H1 (cell line): ENCODE measurements at regions not wholly inside any gene's neighbourhood (a gene's known extent, or its start where the extent isn't known, plus 50 kb on each side); places are given as distances from the start of the nearest gene placed in this dataset.

Source experiments
- CEBPB ChIP-seq: IDR thresholded peaks from 2 replicates; pipeline ENCODE4 v1.6.1; 2012; ENCODE audit warnings: low read depth, low read length
- KDM1A ChIP-seq: fragments of 200-600, 300-600 bp; sonication (generic); IDR thresholded peaks from 2 replicates; pipeline ENCODE4 v1.7.1; 2016; ENCODE audit warnings: mild to moderate bottlenecking, low read length, borderline replicate concordance
- TF ChIP-seq, protein P1 (sequence below), 3 experiments: IDR thresholded peaks; 1 replicate in 2 of 3; 2 replicates in 1 of 3; pipeline versions ENCODE4 v1.5.1 to v1.6.1; 2011; ENCODE audit warnings: low read length in 3 of 3, mild to moderate bottlenecking in 3 of 3, inconsistent platforms in 2 of 3, low read depth in 1 of 3, moderate library complexity in 1 of 3; ENCODE audit not compliant: insufficient read depth in 1 of 3; ENCODE audit errors: control extremely low read depth in 1 of 3

DNA sequence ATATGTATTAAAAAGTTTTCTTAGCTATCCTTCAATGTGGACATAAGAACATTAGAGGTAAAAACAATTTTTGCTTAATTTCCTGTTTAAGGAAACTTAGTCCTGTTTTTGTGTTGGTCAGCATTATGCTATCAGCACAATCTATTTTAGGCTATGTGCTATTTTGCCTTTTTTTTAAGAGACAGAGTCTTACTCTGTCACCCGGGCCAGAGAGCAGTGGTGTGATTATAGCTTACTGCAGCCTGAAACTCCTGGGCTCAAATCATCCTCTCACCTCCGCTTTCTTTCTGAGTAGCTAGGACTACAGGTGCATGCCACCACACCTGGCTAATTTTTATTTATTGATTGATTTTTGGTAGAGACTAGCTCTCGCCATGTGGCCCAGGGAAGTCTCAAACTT lies 199.1 kb upstream of the TMPRSS15 start:
- TF ChIP-seq CEBPB (no peak), KDM1A (no peak)
- TF ChIP-seq, protein P1, sequence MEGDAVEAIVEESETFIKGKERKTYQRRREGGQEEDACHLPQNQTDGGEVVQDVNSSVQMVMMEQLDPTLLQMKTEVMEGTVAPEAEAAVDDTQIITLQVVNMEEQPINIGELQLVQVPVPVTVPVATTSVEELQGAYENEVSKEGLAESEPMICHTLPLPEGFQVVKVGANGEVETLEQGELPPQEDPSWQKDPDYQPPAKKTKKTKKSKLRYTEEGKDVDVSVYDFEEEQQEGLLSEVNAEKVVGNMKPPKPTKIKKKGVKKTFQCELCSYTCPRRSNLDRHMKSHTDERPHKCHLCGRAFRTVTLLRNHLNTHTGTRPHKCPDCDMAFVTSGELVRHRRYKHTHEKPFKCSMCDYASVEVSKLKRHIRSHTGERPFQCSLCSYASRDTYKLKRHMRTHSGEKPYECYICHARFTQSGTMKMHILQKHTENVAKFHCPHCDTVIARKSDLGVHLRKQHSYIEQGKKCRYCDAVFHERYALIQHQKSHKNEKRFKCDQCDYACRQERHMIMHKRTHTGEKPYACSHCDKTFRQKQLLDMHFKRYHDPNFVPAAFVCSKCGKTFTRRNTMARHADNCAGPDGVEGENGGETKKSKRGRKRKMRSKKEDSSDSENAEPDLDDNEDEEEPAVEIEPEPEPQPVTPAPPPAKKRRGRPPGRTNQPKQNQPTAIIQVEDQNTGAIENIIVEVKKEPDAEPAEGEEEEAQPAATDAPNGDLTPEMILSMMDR (IDR thresholded peaks at IDR 0.05; ENCODE audit: control extremely low read depth in 1 of 3, insufficient read depth in 1 of 3, low read depth in 1 of 3, low read length in 3 of 3) = no peak
